ENCODE measurements at regions not wholly inside any gene's neighbourhood (a gene's known extent, or its start where the extent isn't known, plus 50 kb on each side); places are given as distances from the start of the nearest gene placed in this dataset.

- TF ChIP-seq CTCF (IDR thresholded peaks at IDR 0.05) = no peak
- TF ChIP-seq EP300 (IDR thresholded peaks at IDR 0.05; ENCODE audit: low read depth) = no peak
- no peak for TF ChIP-seq POLR2A (IDR thresholded peaks at IDR 0.05)
Observed at GRCh38 chrX:96387801-96388200, 296.8 kb upstream of the DIAPH2 start.

All from transverse colon (tissue), 3 donors.